SK-N-SH treated with all-trans-retinoic acid at 6 μM for 48 hours (cell line): ENCODE measurements at regions not wholly inside any gene's neighbourhood (a gene's known extent, or its start where the extent isn't known, plus 50 kb on each side); places are given as distances from the start of the nearest gene placed in this dataset.

Source experiments
- ARNTL ChIP-seq: fragments of 450-650 bp; formaldehyde crosslinking; IDR thresholded peaks from 2 replicates; pipeline ENCODE4 v1.5.0; 2020; ENCODE audit warnings: low read depth, mild to moderate bottlenecking, moderate library complexity, borderline replicate concordance
- BACH2 ChIP-seq: fragments of 250-450 bp; sonication (Bioruptor Pico); IDR thresholded peaks from 2 replicates; pipeline ENCODE4 v1.9.0; 2021; ENCODE audit warnings: mild to moderate bottlenecking, borderline replicate concordance
- CREB5 ChIP-seq: fragments of 250-450 bp; sonication (Bioruptor Pico); IDR thresholded peaks from 2 replicates; pipeline ENCODE4 v1.5.1; 2020; ENCODE audit warnings: low read depth, mild to moderate bottlenecking, moderate library complexity
- GLIS3 ChIP-seq: fragments of 250-450 bp; sonication (Bioruptor Pico); IDR thresholded peaks from 2 replicates; pipeline ENCODE4 v1.5.0; 2020; ENCODE audit warnings: mild to moderate bottlenecking, moderate library complexity
- ISL1 ChIP-seq: fragments of 250-450 bp; sonication (Bioruptor Pico); IDR thresholded peaks from 2 replicates; pipeline ENCODE4 v2.1.2; 2022; ENCODE audit warnings: mild to moderate bottlenecking, moderate library complexity
- PATZ1 ChIP-seq: fragments of 250-450 bp; sonication (Bioruptor Pico); IDR thresholded peaks from 2 replicates; pipeline ENCODE4 v1.8.0; 2020; ENCODE audit warnings: mild to moderate bottlenecking, moderate library complexity, borderline replicate concordance
- POU6F1 ChIP-seq: fragments of 250-450 bp; sonication (Bioruptor Pico); IDR thresholded peaks from 2 replicates; pipeline ENCODE4 v1.8.0; 2021; ENCODE audit warnings: low read depth, mild to moderate bottlenecking, moderate library complexity, borderline replicate concordance
- PPARA ChIP-seq: fragments of 250-450 bp; sonication (Bioruptor Pico); IDR thresholded peaks from 2 replicates; pipeline ENCODE4 v1.5.0; 2020; ENCODE audit warnings: mild to moderate bottlenecking, borderline replicate concordance
- ZFP3 ChIP-seq: fragments of 250-450 bp; sonication (Bioruptor Pico); IDR thresholded peaks from 2 replicates; pipeline ENCODE4 v1.5.0; 2020; ENCODE audit warnings: mild to moderate bottlenecking, moderate library complexity
- ZFP30 ChIP-seq: fragments of 450-650 bp; formaldehyde crosslinking; IDR thresholded peaks from 2 replicates; pipeline ENCODE4 v1.5.0; 2022; ENCODE audit warnings: mild to moderate bottlenecking, moderate library complexity
- ZNF565 ChIP-seq: fragments of 450-650 bp; formaldehyde crosslinking; conservative IDR thresholded peaks from 2 replicates; pipeline ENCODE4 v1.5.0; 2020; ENCODE audit warnings: low read depth, mild to moderate bottlenecking, moderate library complexity

GRCh38 chr5:143610946-143611345 is 201.0 kb upstream of the HMHB1 start:
- TF ChIP-seq ZFP30 (CRISPR knock-in tag) (no peak), ISL1 (CRISPR knock-in tag) (no peak), GLIS3 (CRISPR knock-in tag) (no peak), PPARA (CRISPR knock-in tag) (no peak), PATZ1 (CRISPR knock-in tag) (no peak), BACH2 (CRISPR knock-in tag) (no peak), ZFP3 (CRISPR knock-in tag) (no peak), ARNTL (CRISPR knock-in tag) (no peak), POU6F1 (CRISPR knock-in tag) (no peak), CREB5 (no peak), ZNF565 (CRISPR knock-in tag) (no peak)
